ENCODE measurements at regions not wholly inside any gene's neighbourhood (a gene's known extent, or its start where the extent isn't known, plus 50 kb on each side); places are given as distances from the start of the nearest gene placed in this dataset.
"Not testable (repeated sequence)": the region's sequence is repeated elsewhere in the genome, so short reads cannot be mapped to it uniquely, and the experiment has no call there.

DNA sequence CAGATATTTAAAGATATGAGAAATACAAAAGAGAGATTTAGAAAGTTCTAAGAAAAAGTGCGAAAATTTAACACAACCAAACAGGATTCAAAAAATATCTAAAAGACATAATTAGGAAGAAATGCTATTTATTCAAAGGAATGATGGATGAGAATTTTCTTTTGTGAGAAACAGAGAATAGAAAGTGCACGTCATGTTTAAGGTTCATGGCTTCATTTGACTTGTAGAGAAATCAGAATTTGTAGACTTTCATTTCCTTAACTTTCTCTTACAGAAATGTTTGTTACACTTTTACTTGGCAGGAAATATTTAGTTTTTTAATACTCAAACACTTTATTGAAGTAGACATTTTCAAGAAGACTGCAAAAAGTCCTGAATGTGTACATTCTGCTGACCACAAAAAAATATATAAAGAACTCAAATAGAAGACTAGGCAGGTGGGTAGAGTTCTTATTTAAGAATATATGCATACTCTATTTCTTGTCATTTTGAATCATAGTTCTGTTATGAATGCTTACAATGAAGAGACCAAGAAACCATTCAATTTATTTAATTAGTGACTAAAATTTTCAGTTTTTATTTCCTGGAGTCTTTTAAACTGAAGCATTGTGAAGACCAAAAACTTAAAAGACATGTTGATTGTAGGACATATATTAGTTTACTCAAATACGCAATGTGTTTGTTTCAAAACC lies 710.5 kb upstream of the HS3ST5 start:
- DNase-seq = no peak

DNA sequence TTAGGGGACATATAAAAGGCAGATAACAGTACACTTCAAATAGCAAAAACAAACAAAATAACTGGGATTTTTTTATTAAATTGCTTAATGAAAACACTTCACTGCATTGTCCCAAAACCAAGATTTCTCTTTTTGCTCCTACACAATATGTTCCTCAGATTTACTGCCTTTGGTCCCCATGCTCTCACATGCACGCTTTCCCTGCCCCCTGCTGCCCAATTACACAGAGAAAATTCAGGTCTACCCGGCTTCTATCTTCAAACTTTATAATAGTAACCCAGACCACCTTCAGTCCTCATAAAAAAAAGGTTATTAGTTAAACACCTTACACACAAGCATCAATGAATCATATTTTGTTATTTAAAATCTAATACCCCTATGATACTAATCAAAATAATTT lies 673.8 kb upstream of the HS3ST5 start:
- DNase-seq = no peak

DNA sequence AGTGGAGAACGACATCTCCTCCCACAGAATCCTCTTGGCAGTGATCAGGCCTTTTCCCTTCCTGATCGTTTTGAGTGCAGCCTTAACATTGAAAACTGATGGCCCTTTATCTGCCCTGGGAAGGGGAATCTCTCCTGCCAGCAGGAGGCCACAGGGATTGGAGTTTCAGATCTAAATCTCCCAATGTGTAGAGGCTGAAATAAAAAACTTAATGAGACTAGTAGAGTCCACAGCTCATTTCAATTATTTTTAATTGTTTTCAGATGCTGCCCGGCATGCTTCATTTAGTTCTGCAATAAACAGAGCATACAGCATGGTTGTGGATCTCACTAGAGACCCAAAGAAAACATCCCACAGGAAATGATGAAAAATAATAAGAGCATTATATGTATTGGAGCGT lies 662.2 kb upstream of the HS3ST5 start:
- DNase-seq = no peak

DNA sequence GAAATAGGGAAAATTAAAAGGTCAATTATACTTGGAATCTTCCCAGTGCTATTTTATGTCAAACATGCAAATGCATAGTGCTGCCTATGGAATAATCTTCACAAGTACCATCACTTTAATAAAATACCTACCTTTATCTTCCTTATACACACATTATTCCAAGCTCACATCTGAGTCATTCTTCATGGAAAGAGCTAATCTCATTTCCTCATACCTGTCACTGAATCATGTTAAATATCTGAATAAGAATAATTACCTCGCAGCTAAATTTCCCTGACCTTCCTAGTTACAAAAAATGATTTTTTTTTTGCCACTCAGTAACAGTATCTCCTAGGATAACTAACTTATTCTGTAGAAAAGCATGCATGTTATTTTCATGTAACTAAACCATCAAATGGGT lies 661.4 kb upstream of the HS3ST5 start:
- no peak for DNase-seq

DNA sequence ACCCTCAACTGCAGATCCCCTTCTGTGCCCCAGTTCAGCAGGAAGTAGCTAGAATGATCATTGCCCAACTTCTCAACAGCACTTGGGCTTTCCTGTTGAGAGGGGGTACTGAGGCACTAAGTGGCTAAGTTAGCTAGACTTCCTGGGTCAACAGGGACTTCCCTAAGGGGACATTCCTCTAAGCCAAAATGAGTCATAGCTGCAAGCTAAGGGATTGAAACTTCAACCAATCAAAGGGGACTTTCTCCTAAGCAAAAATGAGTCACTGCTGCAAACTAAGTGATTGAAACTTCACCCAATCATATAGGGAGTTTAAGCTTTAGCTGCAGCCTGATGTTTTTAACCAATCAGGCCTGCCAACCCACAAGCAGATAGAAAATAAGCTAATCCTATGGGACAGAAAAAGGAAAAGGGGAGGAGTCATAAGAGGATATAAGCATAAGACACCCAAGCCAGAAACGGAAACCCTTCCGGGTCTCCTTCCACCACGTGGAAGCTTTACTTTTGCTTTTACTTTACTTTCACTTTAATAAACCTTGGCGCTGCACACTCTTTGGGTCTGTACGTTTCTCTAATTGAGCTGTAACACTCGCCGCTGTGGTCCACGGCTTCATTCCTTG lies 659.0 kb upstream of the HS3ST5 start:
- peak; percentile 32 for DNase-seq

DNA sequence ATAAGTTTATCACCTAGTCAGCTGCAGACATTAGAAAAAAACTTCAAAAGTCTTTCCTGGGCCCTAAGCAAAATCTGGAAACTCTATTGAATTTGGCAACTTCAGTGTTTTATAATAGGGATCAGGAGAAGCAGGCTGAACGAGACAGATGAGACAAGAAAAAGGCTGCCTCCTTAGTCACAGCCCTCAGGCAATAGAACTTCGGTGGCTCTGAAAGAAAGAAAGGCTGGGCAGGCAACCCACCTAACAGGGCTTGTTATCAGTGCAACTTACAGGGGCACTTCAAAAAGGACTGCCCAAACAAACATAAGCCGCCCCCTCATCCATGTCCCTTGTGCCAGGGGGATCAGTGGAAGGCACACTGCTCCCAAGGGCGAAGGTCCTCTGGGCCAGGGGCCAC lies 657.9 kb upstream of the HS3ST5 start:
- no peak for DNase-seq

DNA sequence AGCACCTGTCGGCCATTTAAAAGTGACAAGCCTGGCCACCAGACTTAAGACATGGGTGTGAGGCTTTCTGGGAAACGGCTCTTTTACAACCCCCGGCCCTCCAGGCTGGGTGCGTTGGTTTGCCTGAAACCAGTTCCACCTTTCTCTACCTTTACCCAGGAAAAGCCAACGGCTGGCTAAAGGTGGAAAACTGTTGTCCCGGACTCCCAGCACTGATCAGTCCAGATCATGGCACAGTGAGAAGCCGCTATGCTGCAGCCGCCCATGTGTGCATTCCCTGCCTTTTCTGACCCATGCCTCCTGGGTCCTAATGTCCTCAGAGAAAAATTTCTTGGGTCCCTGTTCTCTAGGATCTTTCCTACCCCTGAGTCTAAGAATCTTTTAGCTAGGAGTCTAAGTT lies 655.7 kb upstream of the HS3ST5 start:
- DNase-seq = no peak

DNA sequence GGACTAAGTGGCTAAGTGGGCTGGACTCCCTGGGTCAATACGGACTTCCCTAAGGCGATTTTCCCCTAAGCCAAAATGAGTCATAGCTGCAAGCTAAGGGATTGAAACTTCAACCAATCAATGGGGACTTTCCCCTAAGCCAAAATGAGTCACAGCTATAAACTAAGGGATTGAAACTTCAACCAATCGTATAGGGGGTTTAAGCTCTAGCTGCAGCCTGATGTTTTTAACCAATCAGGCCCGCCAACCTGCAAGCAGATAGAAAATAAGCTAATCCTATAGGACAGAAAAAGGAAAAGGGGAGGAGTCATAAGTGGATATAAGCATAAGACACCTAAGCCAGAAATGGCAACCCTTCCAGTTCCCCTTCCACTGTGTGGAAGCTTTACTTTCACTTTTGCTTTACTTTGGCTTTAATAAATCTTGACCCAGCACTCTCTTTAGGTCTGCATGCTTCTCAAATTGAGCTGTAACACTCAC lies 655.0 kb upstream of the HS3ST5 start:
- DNase-seq = peak; percentile 21

DNA sequence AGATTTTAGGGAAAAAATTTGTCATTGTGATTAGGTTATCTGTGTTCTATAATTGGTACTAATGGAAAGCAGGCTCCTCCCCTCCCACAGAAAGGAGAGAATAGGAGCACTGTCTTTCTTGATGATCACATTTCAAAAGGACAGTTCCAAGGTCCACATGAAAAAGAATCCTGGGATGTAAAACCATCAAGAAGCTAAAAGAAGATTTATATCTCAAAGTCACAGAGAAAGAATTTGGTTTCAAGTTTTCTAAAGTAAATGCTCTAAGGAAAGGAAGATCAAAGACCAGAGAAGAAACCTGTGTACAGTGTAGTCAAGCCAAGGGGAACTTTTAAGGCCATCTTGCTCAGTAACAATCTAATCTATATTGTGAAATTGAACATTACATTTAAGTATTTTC lies 652.7 kb upstream of the HS3ST5 start:
- no peak for DNase-seq

DNA sequence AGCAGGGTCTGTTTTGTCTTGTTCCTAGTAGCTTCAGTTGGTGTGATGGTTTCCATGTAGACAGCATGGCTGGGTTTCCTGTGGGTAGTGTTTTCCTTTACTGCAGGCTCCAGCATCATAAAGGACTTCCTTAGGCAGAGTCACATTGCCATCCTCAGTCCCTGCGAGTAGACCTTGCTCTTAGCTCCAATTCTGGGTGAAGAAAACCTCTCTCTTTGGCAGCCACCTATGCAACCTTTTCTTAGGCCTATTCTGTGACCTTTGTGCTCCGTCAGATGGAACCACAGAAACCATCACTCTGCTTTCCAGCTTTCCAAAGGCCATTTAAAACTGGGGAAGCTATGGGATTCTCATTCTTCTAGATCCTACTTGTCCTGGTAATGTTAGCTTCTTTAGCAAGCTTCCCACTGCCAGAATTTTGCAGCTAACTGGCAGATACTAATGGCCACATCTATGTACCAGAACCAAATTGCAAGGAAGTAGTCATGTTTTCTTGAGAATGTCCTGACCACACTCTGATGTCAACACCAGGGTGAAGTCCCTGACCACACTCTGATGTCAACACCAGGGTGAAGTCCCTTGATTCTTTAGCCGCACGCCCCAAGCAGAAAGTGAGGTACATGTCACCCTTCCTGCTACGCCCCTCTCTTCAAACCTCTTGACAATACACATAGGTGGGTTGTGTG lies 646.6 kb upstream of the HS3ST5 start:
- peak; percentile 56 for DNase-seq

DNA sequence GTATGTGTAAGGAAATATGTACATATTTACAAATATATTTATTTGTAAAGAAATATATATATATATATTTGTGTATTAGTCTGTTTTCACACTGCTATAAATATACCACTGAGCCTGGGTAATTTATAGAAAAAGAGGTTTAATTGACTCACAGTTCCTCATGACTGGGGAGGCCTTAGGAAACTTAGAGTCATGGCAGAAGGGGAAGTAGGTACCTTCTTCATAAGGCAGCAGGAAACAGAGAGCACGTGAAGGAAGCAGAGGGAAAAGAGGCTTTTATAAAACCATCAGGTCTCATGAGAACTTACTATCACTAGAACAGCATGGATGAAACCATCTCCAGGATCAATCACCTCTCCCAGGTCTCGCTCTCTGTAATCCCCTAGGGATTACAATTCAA lies 644.5 kb upstream of the HS3ST5 start:
- no peak for DNase-seq

DNA sequence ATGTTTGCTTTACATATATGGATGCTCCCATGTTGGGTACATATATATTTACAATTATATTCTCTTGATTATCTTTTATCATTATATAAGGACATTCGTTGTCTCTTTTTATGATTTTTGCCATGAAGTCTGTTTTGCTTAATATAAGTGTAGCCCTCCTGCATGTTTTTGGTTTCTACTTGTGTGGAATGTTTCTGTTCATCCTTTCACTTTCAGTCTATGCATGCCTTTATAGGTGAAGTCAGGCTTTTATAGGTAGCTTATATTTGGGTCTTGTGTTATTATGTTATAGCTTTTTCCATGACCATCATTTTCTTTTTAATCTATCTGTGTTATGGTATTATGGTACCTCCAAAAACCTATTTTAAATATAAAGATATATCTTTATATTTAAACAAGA lies 612.5 kb upstream of the HS3ST5 start:
- DNase-seq = no peak

DNA sequence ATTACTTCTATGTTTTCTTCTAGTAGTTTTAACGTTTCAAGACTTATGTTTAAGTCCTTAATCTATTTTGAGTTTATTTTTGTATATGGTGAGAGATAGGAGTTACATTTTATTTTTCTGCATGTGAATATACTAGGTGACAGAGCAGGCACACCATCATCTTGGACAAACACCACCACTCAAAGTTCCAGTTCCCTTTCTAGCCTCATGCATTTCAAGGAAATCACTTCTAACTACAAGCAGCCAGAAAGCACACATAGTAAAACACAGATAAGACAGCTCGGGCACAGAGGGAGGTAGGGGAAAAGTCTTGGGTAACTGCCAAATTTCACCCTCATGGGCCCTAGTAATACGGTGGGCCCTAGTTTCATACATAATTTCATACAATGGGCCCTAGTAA lies 609.4 kb upstream of the HS3ST5 start:
- no peak for DNase-seq

DNA sequence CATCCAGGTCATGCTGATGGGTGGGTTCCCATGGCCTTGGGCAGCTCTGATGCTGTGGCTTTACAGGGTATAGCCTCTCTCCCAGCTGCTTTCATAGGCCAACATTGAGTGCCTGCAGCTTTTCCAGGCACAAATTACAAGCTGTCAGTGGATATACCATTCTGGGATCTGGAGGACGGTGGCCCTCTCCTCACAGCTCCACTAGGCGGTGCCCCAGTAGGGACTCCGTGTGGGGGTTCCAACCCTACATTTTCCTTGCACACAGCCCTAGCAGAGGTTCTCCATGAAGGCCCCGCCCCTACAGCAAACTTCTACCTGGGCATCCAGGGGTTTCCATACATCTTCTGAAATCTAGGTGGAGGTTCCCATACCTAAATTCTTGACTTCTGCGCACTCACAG lies 602.6 kb upstream of the HS3ST5 start:
- DNase-seq = no peak

DNA sequence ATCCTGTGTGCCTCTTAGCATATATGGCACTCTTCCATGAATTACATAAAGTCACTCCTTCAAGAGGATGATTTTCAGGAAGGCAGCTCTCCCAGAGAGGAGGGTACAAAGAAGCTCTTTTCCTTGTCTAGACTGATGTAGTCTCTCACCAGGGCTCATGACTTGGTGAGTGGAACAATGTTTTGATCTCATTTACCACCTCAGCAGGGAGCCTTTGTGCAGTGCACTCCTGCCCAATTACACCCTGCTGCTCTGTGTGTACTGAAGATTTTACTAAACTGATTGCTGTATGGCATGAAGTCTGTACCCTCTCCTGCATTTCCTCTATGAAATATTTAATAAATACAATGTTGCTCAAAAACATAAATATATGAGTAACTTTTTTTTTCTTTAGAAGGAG lies 598.3 kb upstream of the HS3ST5 start:
- DNase-seq = no peak

DNA sequence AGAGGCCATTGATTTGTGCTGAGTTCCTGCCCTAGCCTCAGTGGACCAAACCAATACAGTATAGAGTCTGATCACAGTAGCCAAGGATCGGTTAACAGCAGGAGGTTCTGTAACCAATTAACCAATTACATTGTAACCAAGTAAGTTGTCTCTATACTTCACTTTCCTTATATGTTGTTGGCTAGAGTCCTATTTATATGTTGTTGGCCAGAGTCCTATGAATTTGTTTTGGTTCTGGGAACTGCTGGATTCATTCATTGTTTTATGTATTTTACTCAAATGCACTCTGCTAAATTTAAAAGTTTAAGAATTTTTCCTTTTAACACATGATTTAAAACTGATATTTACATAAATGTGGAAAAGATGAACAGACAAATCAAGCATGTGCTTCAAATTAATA lies 597.4 kb upstream of the HS3ST5 start:
- no peak for DNase-seq

DNA sequence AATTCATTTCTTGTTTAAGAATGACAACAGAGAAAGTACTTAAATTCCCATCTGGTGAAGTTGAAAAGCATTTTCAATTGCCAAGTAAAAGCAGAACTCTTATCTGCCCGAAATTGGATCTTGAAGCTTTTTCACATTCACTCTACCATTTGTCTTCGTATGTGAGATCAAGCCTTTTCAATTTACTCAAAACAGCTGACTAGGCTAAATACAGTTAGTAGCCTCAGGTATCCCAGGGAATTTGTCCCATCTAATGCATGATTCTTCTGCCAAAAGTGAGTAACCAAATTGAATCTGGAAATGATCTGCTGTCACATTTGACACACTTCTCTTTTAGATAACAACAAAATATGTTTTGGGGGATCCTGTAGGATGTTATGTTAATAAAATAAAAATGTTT lies 596.8 kb upstream of the HS3ST5 start:
- DNase-seq = no peak

DNA sequence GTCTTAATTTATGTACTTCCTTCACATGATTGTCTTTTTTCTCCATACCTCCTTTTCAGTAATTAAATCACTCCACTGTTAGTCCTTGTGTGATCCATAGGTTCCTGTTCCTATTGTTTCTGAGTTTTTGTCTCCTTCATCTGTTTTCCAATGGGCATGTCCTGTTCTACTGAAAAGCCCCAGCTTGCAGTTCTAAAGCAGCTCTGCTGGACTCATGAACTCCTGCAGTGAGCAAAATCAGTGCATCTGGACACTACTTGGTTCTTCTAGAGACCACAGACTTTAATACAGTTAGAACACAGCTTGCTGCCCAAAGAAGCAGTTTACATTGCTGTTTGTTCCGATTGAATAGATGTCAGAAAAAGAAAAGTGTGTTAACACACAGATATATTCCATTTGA lies 593.3 kb upstream of the HS3ST5 start:
- DNase-seq = no peak

DNA sequence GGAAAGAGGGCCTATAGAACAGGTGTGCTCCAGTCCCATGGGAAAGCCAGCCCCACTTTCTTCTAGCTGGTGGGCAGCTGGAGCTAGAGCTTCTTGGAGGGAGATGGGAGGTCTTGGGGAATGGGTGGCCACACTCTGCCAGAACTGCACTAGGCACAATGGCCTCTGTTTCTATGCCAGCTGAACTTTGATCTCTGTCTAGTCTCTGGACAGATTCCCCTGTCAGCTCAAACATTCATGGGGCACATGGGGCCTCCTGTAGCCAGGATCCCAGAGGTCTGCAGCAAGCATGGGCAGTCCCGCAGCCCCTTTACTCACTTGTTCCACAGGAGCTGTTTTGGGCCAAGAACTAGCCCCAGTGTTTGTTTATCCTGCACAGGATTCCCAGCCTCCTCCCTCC lies 591.3 kb upstream of the HS3ST5 start:
- DNase-seq = no peak

DNA sequence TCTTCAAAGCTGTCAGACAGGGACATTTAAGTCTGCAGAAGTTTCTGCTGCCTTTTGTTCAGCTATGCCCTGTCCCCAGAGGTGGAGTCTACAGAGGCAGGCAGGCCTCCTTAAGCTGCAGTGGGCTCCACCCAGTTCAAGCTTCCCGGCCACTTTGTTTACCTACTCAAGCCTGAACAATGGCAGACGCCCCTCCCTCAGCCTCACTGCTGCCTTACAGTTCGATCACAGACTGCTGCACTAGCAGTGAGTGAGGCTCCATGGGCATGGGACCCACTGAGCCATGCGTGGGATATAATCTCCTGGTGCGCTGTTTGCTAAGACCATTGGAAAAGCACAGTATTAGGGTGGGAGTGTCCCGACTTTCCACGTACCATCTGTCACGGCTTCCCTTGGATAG lies 585.9 kb upstream of the HS3ST5 start:
- not testable (repeated sequence) for DNase-seq

DNA sequence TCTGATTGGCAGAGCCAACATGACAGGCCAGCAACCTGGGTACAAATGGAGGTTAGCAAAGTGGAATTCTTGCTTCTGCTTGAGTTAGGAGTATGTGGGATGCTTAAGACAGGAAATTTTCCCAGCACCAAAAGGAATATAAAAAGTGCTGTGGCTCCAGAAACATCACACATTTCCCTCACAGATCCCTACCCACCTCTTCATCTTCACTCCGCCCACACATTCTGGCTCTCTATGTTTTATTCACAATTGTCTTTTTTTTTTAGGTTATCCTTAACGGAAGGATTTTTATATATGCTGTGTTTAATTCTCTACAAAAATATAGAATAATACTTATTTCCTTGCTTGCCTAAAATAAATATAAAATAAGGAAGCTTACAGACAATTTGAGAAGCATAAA lies 563.3 kb upstream of the HS3ST5 start:
- DNase-seq = no peak

DNA sequence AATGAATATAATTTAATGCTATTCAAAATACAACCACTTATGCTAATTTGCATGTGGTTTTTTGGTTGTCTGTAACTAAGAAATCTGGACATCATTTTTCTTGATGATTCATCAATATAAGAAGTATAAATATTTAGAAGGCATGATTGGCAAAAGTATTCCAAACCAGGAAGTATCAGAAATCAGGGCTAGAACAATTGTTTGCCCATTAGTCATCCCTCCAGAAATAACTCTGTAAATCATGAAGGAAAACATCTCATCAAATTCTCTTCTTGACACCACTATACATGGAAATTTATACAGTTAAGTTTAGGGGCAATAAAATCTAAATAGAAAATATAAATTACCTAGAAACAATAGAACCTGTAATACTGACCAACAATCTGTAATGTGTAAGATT lies 554.7 kb upstream of the HS3ST5 start:
- DNase-seq = no peak

DNA sequence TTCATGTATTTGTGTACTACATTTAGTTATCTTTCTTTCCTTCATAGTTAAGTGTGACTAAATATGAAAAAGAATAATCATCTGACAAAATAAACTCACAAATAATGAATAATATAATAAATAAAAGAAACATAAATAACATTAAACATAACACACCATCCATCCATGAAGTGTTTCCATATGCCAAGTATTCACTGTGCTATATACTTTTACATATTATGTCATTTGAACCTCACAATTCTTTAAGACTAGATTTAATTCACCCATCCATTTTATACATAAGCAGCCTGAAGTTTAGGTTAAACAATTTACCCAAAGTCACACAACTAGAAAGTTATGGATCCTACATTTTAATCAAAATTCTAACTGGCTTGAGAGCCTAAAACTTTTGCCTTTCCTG lies 549.4 kb upstream of the HS3ST5 start:
- DNase-seq = no peak

DNA sequence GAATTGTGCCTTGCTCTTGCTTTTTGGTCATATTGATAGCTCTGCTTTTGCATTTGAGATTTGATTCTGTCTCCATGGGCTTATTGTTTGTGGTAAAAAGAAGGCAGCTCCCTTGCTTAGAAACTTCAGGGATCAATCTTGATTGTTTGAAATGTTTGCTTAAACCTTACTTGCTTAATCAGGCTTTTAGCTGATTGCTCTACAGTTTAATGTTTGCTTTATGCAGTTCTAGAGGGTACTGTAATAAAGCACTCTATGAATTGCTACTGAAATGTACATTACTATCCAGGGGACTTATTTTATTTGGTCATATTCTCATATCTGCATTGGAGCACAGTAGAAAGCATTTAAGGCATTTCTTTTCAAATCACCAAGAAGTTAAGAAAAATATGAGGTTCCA lies 545.4 kb upstream of the HS3ST5 start:
- DNase-seq = no peak

Data from activated CD4-positive, alpha-beta T cell treated with anti-CD3 and anti-CD28 coated beads, Interleukin-2, amount 50 U/mL, for 16 hours (primary cell).